K562 (cell line): ENCODE measurements at regions not wholly inside any gene's neighbourhood (a gene's known extent, or its start where the extent isn't known, plus 50 kb on each side); places are given as distances from the start of the nearest gene placed in this dataset.

Source experiments
- ATAC-seq: fragments of 200-7000 bp; cut with Tn5 transposase; 3 replicates; pipeline ENCODE4 v1.9.1; 2020; ENCODE audit warnings: moderate library complexity
- BruUV-seq: library from RNA; stranded (reverse); fragments of 400-500 nt; replicated peaks from 2 replicates; lab custom pipeline; 2021; lab: Mats Ljungman, UMichigan
- CTCF ChIA-PET: fragments of 300-600 bp; formaldehyde crosslinking; extraction: SDS; loops from one replicate; lab custom pipeline; 2021; ENCODE audit warnings: low intra/inter-chr PET ratio; lab: Yijun Ruan, JAX
- POLR2A ChIA-PET: fragments of 300-600, 350-650 bp; sonication (Branson Sonifier 250); formaldehyde crosslinking; extraction: SDS; loops from one replicate; lab custom pipeline; 2021; ENCODE audit warnings: antibody characterized with exemption, inconsistent platforms; lab: Yijun Ruan, JAX
- DNase-seq, 4 experiments: peaks; one replicate each; pipeline versions ENCODE4 v3.0.0 to v3.0.0-alpha.2; 2011 to 2018; ENCODE audit warnings: low spot score in 3 of 4, mixed read lengths in 3 of 4; ENCODE audit errors: extremely low read depth in 1 of 4
- FAIRE-seq: peaks from 2 replicates; lab custom pipeline; 2011; peaks lifted over from hg19 to GRCh38; lab: Jason Lieb, UNC
- H2AFZ ChIP-seq: 2 replicates; pipeline ENCODE4 v1.6.0; 2011; ENCODE audit warnings: low read depth, low read length, control low read depth, inconsistent platforms
- H3K27ac ChIP-seq: fragments of 200-600 bp; 3 replicates; pipeline ENCODE4 v1.8.0; 2011; ENCODE audit warnings: low read depth, mild to moderate bottlenecking, control low read depth, inconsistent platforms, low read length, moderate library complexity, mixed read lengths; ENCODE audit errors: extremely low read depth
- H3K27me3 ChIP-seq, 2 experiments: fragments of 300-600 bp in 1 of 2; 2 replicates in 1 of 2; 3 replicates in 1 of 2; pipeline versions ENCODE4 v1.6.0 to v1.8.0; 2011; ENCODE audit warnings: inconsistent platforms in 2 of 2, low read length in 2 of 2, mild to moderate bottlenecking in 1 of 2, mixed read lengths in 1 of 2, moderate library complexity in 1 of 2; ENCODE audit not compliant: control insufficient read depth in 2 of 2, insufficient read depth in 2 of 2
- H3K36me3 ChIP-seq: fragments of 300-600 bp; 3 replicates; pipeline ENCODE4 v1.8.0; 2011; ENCODE audit warnings: mild to moderate bottlenecking, low read length, inconsistent platforms; ENCODE audit not compliant: control insufficient read depth, insufficient read depth
- H3K4me1 ChIP-seq, 2 experiments: fragments of 200-600 bp in 1 of 2; replicated peaks in 1 of 2; 2 replicates in 1 of 2; 3 replicates in 1 of 2; pipeline versions ENCODE4 v1.5.1 to v1.8.0; 2011; ENCODE audit warnings: inconsistent platforms in 2 of 2, low read length in 2 of 2, mild to moderate bottlenecking in 1 of 2, mixed read lengths in 1 of 2, moderate library complexity in 1 of 2; ENCODE audit not compliant: control insufficient read depth in 2 of 2, insufficient read depth in 2 of 2
- H3K4me2 ChIP-seq: 2 replicates; pipeline ENCODE4 v1.6.1; 2011; ENCODE audit warnings: low read length, control low read depth, inconsistent platforms, mixed read lengths; ENCODE audit not compliant: insufficient read depth
- H3K4me3 ChIP-seq: fragments of 200-600 bp; sonication (generic), shearing (Covaris generic); 2 replicates; pipeline ENCODE4 v1.5.1; 2016; ENCODE audit warnings: control low read depth, inconsistent platforms
- H3K79me2 ChIP-seq: fragments of 200-600 bp; 3 replicates; pipeline ENCODE4 v1.8.0; 2011; ENCODE audit warnings: low read length, inconsistent platforms; ENCODE audit not compliant: control insufficient read depth, insufficient read depth
- H3K9ac ChIP-seq, 2 experiments: 2 replicates each; pipeline versions ENCODE4 v1.6.0 to v1.6.1; 2011; ENCODE audit warnings: low read depth in 2 of 2, low read length in 2 of 2, control low read depth in 1 of 2, inconsistent platforms in 1 of 2, mild to moderate bottlenecking in 1 of 2, mixed read lengths in 1 of 2; ENCODE audit not compliant: insufficient read depth in 1 of 2
- H3K9me1 ChIP-seq: one replicate; pipeline ENCODE4 v1.6.0; 2011; ENCODE audit warnings: inconsistent platforms, mild to moderate bottlenecking, low read length, moderate library complexity; ENCODE audit not compliant: control insufficient read depth, insufficient read depth
- H3K9me3 ChIP-seq: replicated peaks from 2 replicates; pipeline ENCODE4 v1.5.1; 2011; ENCODE audit warnings: low read depth, low read length, inconsistent platforms; ENCODE audit not compliant: control insufficient read depth, insufficient read depth
- H4K20me1 ChIP-seq: replicated peaks from 2 replicates; pipeline ENCODE4 v1.6.1; 2011; ENCODE audit warnings: low read length, inconsistent platforms, mixed read lengths; ENCODE audit not compliant: control insufficient read depth, insufficient read depth
- CCAR2 ChIP-seq: fragments of 200-400 bp; formaldehyde crosslinking; IDR thresholded peaks from 2 replicates; pipeline ENCODE4 v1.6.1; 2017; ENCODE audit warnings: mild to moderate bottlenecking, low read depth, low read length
- CTCF ChIP-seq, 3 experiments: IDR thresholded peaks in 2 of 3; conservative IDR thresholded peaks in 1 of 3; 2 replicates each; pipeline ENCODE4 v1.5.1; 2011 to 2012; ENCODE audit warnings: low read length in 3 of 3, mild to moderate bottlenecking in 3 of 3, control low read depth in 2 of 3, improper control_type of control experiment in 1 of 3, inconsistent platforms in 1 of 3, low read depth in 1 of 3, mixed read lengths in 1 of 3, moderate library complexity in 1 of 3; ENCODE audit not compliant: insufficient read depth in 2 of 3
- E2F4 ChIP-seq: sonication (generic); formaldehyde crosslinking; IDR thresholded peaks from 2 replicates; pipeline ENCODE4 v1.8.0; 2022; ENCODE audit warnings: mild to moderate bottlenecking, low read depth, missing genetic modification reagents
- EP400 ChIP-seq: fragments of 450-650 bp; IDR thresholded peaks from 2 replicates; pipeline ENCODE4 v1.6.1; 2017; ENCODE audit warnings: antibody characterized with exemption, mild to moderate bottlenecking, moderate library complexity
- FIP1L1 ChIP-seq: fragments of 200-400 bp; formaldehyde crosslinking; IDR thresholded peaks from 2 replicates; pipeline ENCODE4 v1.6.1; 2018; ENCODE audit warnings: mild to moderate bottlenecking, low read depth, low read length; ENCODE audit not compliant: poor library complexity, severe bottlenecking
- HMBOX1 ChIP-seq: sonication (generic); IDR thresholded peaks from 2 replicates; pipeline ENCODE4 v1.6.1; 2016
- HMGN3 ChIP-seq: IDR thresholded peaks from 2 replicates; pipeline ENCODE4 v1.6.1; 2011; ENCODE audit warnings: borderline replicate concordance, low read depth, mild to moderate bottlenecking, mixed read lengths, low read length; ENCODE audit not compliant: insufficient read length; ENCODE audit errors: extremely low read depth
- MAFF ChIP-seq: IDR thresholded peaks from 2 replicates; pipeline ENCODE4 v1.6.1; 2012; ENCODE audit warnings: low read length, improper control_type of control experiment
- MXI1 ChIP-seq: IDR thresholded peaks from 2 replicates; pipeline ENCODE4 v1.6.1; 2011; ENCODE audit warnings: low read depth, mild to moderate bottlenecking, improper control_type of control experiment, low read length
- USF2 ChIP-seq: sonication (generic); formaldehyde crosslinking; IDR thresholded peaks from 2 replicates; pipeline ENCODE4 v1.5.0; 2020; ENCODE audit warnings: missing genetic modification reagents
- XRCC3 ChIP-seq: fragments of 450-650 bp; IDR thresholded peaks from 2 replicates; pipeline ENCODE4 v1.6.1; 2017; ENCODE audit warnings: mild to moderate bottlenecking, moderate library complexity
- ZBTB7A ChIP-seq: IDR thresholded peaks from 2 replicates; pipeline ENCODE4 v1.6.1; 2011; ENCODE audit warnings: low read depth, mild to moderate bottlenecking, low read length, moderate library complexity, borderline replicate concordance; ENCODE audit not compliant: control insufficient read depth
- ZC3H11A ChIP-seq: IDR thresholded peaks from 2 replicates; pipeline ENCODE4 v1.6.1; 2012; ENCODE audit warnings: low read depth, low read length, improper control_type of control experiment
- ZFP36 ChIP-seq: fragments of 150-350 bp; IDR thresholded peaks from 2 replicates; pipeline ENCODE4 v1.6.1; 2018; ENCODE audit warnings: low read length, low read depth; ENCODE audit not compliant: partially characterized antibody
- WGBS: fragments of 100-300 bp; shearing (Covaris generic); methylation state at CpG from one replicate; pipeline ENCODE4 v1.1.6; 2016; ENCODE audit warnings: low coverage, mixed read lengths; ENCODE audit not compliant: insufficient coverage; ENCODE audit errors: missing lambda C conversion rate; 5-methylcytosine and 5-hydroxymethylcytosine counted together
- in situ Hi-C: fragments of 300-500 bp; cut with MboI; formaldehyde crosslinking; loops from 4 replicates; pipeline ENCODE4 v1.15.0; 2018; ENCODE audit warnings: inconsistent platforms, mixed read lengths
- intact Hi-C: fragments of 100-400 bp; cut with micrococcal nuclease; formaldehyde crosslinking; loops from 2 replicates; pipeline ENCODE4 v1.14.2; 2022

- TF ChIP-seq HMBOX1 (no peak), E2F4 (CRISPR knock-in tag) (no peak), ZC3H11A (no peak), MXI1 (no peak), HMGN3 (no peak)
- TF ChIP-seq, all 486 proteins: peak for 0
Measured at GRCh38 chr2:193783681-193784080, 1588.9 kb upstream of the TMEFF2 start (continued).

GRCh38 chr2:193778293-193778692 lies 1583.6 kb upstream of the TMEFF2 start:
- in situ Hi-C loops, result no loop called here

More at GRCh38 chr2:193778293-193778692, 1583.6 kb upstream of the TMEFF2 start:
- no peak overlapping the region for H3K4me2 ChIP-seq
- DNase-seq (no peak), FAIRE-seq (no peak), ATAC-seq (no peak)
- WGBS, result 5% methylated on average over 4 of the region's 4 CpGs
- CTCF ChIA-PET, result no interaction called here
- no peak overlapping the region for H2AFZ ChIP-seq
- no peak overlapping the region for H3K9ac ChIP-seq
- no peaks in the 10 kb centered on the region for H3K27me3 ChIP-seq
- no TSS peak for BruUV-seq
- POLR2A ChIA-PET, result no interaction called here
- no peaks in the 10 kb centered on the region for H4K20me1 ChIP-seq
- no peak for TF ChIP-seq MAFF
- no peak for TF ChIP-seq ZFP36
- no peak for TF ChIP-seq FIP1L1
- TF ChIP-seq CTCF (IDR thresholded peaks at IDR 0.05 in 2 of 3, conservative IDR thresholded peaks at IDR 0.05 in 1 of 3; ENCODE audit: insufficient read depth in 2 of 3, low read depth in 1 of 3, low read length in 3 of 3), result no peak
- TF ChIP-seq USF2 (CRISPR knock-in tag), result no peak
- TF ChIP-seq ZBTB7A, result no peak
- no peak for TF ChIP-seq EP400
- no peak for TF ChIP-seq XRCC3
- TF ChIP-seq CCAR2, result no peak
- H3K9me1 ChIP-seq, result no peaks in the 10 kb centered on the region
- no peak overlapping the region for H3K27ac ChIP-seq
- intact Hi-C loops, result no loop called here
- H3K4me3 ChIP-seq, result no peak overlapping the region
- no peaks in the 10 kb centered on the region for H3K36me3 ChIP-seq
- H3K79me2 ChIP-seq, result no peaks in the 10 kb centered on the region
- H3K4me1 ChIP-seq, result no peaks in the 10 kb centered on the region
- no peaks in the 10 kb centered on the region for H3K9me3 ChIP-seq
